ENCODE measurements at regions not wholly inside any gene's neighbourhood (a gene's known extent, or its start where the extent isn't known, plus 50 kb on each side); places are given as distances from the start of the nearest gene placed in this dataset.
"Not testable (repeated sequence)": the region's sequence is repeated elsewhere in the genome, so short reads cannot be mapped to it uniquely, and the experiment has no call there.

DNA sequence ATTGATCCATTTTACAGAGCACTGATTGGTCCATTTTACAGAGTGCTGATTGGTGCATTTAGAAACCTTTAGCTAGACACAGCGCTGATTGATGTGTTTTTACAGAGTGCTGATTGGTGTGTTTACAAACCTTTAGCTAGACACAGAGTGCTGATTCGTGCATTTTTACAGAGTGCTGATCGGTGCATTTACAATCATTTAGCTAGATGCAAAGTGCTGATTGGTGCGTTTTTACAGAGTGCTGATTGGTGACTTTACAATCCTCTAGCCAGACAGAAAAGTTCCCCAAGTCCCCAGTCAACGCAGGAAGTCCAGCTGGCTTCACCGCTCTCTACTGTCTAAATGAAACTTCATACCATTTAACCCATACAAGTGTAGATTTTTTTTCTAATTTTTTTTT, 228.5 kb upstream of the FIGN start:
- not testable (repeated sequence) for DNase-seq (ENCODE audit: low read depth in 2 of 3, low spot score in 1 of 3)

GRCh38 chr2:163953390-163953907, 217.6 kb upstream of the FIGN start:
- DNase-seq (ENCODE audit: low read depth in 2 of 3, low spot score in 1 of 3) = no peak

- no peak for DNase-seq (ENCODE audit: low read depth in 2 of 3, low spot score in 1 of 3)
These were observed 215.5 kb upstream of the FIGN start for GRCh38 chr2:163951312-163951711.

DNA sequence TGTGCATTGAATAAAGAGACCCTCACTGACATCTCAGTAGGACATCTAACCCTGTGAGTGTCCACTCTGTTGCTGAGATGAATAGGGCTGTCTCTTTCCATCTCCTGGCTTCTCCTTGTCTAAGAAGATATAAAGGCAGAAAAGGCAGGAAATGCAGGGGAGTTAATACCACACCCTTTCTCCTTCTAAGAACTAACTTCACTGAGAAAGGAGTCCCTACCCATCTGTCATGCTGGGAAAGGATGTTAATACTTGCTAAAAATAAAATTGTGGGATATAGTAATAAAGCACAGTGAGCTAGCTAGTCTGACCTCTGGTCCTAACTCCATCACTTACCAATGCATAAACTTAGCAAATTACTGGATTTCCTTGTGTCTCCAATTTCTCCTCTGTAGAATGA, 213.9 kb upstream of the FIGN start:
- DNase-seq (ENCODE audit: low read depth in 2 of 3, low spot score in 1 of 3) = no peak

GRCh38 chr2:163944347-163944737, 208.5 kb upstream of the FIGN start:
- no peak for DNase-seq (ENCODE audit: low read depth in 2 of 3, low spot score in 1 of 3)

DNA sequence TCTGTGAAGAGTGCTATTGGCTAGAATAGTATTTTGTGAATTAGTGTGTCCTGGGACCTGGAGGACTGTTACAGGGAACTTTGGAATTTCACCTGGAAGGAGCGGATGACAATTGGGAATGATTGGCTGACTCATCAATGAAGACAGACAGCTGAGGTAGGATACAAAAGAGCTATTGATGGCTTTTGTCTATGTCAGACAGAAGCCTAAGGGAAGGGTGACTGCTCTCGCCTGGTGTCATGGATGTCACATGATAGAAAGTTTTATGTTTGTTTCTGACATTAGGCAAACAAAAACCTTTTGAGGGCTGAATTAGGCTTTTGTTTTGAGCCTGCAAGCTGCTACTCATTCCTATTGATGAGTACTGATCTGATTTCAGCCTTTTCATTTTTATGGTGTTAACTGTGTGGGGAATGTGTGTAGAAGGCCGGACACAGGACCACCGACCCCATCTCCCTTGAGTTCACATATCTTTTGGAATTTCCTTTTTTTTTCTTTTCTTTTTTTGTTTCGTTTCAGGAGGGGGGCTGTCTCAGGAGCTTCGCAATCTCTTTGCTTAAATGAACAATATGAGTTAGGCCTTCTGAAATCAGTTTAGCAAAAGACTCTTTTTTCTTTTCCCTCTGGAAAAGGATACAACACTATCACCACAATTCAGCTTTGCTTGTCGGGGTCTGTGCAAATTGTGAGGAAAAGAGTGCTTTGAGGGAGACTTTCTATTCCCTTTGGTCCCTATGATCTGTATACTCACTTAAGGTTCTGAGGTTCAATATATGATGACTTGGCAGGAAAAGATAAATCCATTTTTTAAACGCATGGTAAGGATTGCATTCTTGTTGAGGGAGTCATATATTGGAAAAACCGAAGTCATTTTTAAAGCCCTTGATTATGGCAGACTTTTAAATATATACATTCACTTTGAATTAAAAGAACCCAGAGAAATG, 207.9 kb upstream of the FIGN start:
- no peak for DNase-seq (ENCODE audit: low read depth in 2 of 3, low spot score in 1 of 3)

DNA sequence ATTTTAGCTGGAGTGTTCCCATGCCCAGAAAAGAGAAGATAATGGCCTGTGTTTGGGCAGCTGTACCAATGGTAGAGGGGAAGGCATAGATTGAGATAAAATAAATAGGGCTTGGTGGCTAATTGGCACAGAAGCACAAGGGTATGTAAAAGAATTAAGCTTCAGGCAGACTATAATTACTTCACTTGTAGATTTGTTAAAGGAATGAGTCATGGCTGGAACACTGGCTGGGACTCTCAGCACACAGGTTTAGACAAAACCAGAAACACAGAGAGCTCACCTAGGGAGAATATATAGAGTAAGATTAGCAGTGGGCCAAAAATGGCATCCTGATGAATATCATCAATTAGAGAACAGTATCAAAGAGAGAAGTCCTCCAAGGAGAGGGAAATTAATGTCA, 198.3 kb upstream of the FIGN start:
- no peak for DNase-seq (ENCODE audit: low read depth in 2 of 3, low spot score in 1 of 3)

DNA sequence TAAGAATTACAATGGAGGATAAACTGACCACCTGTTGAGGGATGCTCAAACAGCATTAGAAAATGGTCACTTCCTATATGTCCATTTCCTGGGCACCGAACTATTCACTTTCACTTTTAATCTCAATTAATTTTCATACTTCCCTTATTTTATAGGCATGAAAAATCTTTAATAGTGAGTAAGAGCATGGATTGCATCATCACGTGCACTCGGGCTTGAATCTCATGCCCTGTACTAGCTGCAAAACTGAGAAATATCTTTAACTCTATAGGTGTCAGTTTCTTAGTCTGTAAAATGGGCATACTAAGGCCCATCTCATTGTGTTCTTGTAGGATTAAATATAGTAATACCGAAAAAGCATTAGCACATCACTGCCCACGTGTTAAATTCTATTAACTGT, 183.9 kb upstream of the FIGN start:
- no peak for DNase-seq (ENCODE audit: low read depth in 2 of 3, low spot score in 1 of 3)

DNA sequence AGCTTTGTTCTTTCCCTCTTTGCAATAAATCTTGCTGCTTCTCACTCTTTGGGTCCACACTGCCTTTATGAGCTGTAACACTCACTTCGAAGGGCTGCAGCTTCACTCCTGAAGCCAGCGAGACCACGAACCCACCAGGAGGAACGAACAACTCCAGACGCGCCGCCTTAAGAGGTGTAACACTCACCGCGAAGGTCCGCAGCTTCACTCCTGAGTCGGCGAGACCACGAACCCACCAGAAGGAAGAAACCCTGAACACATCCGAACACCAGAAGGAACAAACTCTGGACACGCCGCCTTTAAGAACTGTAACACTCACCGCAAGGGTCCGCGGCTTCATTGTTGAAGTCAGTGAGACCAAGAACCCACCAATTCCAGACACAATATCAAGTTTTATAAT, 178.7 kb upstream of the FIGN start:
- not testable (repeated sequence) for DNase-seq (ENCODE audit: low read depth in 2 of 3, low spot score in 1 of 3)

- DNase-seq (ENCODE audit: low read depth in 2 of 3, low spot score in 1 of 3) = not testable (repeated sequence)
These were observed 177.7 kb upstream of the FIGN start for GRCh38 chr2:163913532-163913944.

DNA sequence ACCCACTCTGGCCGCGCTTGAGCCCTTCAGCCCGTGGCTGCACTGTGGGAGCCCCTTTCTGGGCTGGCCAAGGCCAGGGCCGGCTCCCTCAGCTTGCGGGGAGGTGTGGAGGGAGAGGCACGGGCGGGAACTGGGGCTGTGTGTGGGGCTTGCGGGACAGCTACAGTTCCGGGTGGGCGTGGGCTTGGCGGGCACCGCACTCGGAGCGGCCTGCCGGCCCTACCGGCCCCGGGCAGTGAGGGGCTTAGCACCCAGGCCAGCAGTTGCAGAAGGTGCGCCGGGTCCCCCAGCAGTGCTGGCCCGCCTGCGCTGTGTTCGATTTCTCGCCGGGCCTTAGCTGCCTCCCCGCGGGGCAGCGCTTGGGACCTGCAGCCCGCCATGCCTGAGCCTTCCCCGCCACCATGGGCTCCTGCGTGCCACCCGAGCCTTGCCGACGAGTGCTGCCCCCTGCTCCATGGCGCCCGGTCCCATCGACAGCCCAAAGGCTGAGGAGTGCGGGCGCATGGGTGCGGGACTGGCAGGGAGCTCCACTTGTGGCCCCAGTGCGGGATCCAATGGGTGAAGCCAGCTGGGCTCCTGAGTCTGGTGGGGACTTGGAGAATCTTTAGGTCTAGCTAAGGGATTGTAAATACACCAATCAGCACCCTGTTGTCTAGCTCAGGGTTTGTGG, 173.7 kb upstream of the FIGN start:
- DNase-seq (ENCODE audit: low read depth in 2 of 3, low spot score in 1 of 3) = no peak

- DNase-seq (ENCODE audit: low read depth in 2 of 3, low spot score in 1 of 3) = no peak
These were observed 170.6 kb upstream of the FIGN start for GRCh38 chr2:163906410-163906809.

DNA sequence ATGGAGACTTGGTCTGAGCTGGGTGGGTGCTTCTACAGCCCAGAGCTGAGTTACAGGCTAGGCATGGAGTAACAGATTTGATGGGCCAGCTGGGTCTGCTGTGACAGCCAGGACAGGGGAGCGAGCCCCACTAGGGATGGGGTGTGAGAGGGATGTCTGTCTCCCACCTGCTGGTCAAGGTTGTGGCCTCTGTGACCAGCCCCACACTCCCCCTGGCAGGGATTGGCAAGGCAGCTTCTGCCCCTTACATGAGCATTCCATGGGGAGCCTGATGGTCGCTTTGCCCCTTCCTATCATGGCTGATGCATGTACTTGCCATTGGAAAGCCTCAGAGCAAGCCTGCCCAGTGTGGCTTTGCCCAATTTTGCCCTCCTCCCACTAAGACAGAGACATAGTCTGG, 162.0 kb upstream of the FIGN start:
- no peak for DNase-seq (ENCODE audit: low read depth in 2 of 3, low spot score in 1 of 3)

- DNase-seq (ENCODE audit: low read depth in 2 of 3, low spot score in 1 of 3) = not testable (repeated sequence)
These were observed 157.6 kb upstream of the FIGN start for GRCh38 chr2:163893444-163893843.

- no peak for DNase-seq (ENCODE audit: low read depth in 2 of 3, low spot score in 1 of 3)
These were observed 152.8 kb upstream of the FIGN start for GRCh38 chr2:163888591-163888990.

- DNase-seq (ENCODE audit: low read depth in 2 of 3, low spot score in 1 of 3) = no peak
These were observed 151.4 kb upstream of the FIGN start for GRCh38 chr2:163887182-163887581.

DNA sequence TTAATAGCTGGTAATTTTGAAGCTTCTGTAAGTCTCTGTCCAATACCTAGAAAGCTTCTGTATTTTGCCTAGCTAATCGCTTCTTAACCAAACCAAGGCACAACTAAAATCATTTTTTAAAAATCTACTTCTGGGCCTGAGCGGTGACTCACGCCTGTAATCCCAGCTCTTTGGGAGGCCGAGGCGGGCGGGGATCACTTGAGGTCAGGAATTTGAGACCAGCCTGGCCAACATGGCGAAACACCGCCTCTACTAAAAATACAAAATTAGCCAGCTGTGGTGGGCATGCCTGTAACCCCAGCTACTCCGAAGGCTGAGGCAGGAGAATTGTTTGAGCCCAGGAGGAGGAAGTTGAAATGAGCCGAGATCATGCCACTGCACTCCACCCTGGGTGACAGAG, 148.6 kb upstream of the FIGN start:
- no peak for DNase-seq (ENCODE audit: low read depth in 2 of 3, low spot score in 1 of 3)

DNA sequence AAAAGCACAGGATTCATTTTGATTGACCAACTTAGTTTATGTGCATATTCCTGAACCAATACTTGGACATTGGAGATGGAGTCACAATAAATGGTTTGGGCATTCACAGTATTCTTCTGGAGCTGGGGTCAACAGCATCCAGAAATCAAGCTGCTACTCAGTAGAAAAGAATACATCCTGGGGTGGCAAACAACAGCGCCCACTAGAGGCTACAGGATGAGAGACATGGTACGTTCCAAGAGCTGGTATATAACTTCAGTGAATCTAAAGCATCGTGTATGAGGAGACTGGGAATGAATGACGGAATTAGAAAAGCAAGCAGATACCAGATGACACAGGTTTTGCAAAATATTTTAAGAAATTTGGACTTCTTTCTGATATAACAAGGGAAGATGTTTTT, 142.9 kb upstream of the FIGN start:
- no peak for DNase-seq (ENCODE audit: low read depth in 2 of 3, low spot score in 1 of 3)

DNA sequence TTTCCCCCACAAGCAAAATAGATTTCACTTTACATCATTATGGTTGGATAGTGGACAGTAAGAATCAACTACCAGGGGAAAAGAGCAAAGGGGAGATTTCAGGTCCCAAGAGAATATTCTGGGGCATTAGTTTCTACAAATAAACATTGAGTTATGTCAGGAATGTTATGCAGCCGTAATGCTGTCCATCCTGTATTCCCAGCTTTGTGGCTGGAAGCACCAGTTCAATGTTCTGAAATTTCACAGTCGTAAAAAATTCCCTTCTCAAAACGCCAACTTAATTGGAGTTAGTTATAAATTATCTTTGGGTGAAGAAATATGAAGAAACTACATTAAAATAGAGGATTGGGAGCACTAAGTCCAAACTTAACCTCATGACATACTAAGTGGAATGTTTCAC, 141.5 kb upstream of the FIGN start:
- no peak for DNase-seq (ENCODE audit: low read depth in 2 of 3, low spot score in 1 of 3)

GRCh38 chr2:163863073-163863472, 127.3 kb upstream of the FIGN start:
- DNase-seq (ENCODE audit: low read depth in 2 of 3, low spot score in 1 of 3) = no peak

DNA sequence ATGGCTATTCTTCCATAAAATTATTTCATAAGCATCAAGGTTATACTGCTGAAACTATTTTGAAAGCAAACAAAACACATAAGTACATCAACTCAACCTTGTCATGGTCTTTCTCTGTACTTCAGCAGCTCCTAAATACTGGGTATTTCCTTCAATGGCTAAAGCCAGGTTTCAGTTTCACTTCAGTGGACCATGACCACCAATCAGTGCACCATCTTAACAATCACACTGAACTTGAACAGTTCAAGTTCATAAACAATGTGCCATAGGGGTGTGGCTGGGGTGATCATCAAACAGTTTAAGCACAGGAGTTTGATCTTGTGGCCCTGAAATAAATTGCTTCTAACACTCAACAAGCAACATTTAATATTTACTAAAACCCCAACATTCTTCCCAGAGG, 124.1 kb upstream of the FIGN start:
- no peak for DNase-seq (ENCODE audit: low read depth in 2 of 3, low spot score in 1 of 3)

GRCh38 chr2:163856941-163857340, 121.1 kb upstream of the FIGN start:
- DNase-seq (ENCODE audit: low read depth in 2 of 3, low spot score in 1 of 3) = no peak

Measured in stimulated activated CD4-positive, alpha-beta T cell treated with anti-CD3 and anti-CD28 coated beads, Interleukin-12 subunit alpha, Interleukin-12 subunit beta, amount 100 ng/mL, for 48 hours (primary cell).